Uterus (tissue), 3 donors: ENCODE measurements at regions not wholly inside any gene's neighbourhood (a gene's known extent, or its start where the extent isn't known, plus 50 kb on each side); places are given as distances from the start of the nearest gene placed in this dataset.
"Not testable (repeated sequence)": the region's sequence is repeated elsewhere in the genome, so short reads cannot be mapped to it uniquely, and the experiment has no call there.

ENCODE experiments used
- DNase-seq, 2 donors: peaks; one replicate each; pipeline ENCODE4 v3.0.0-alpha.2; 2019 to 2020
- H3K27ac ChIP-seq, 2 donors: fragments of 200-600 bp; sonication (generic); 1 replicate in 1 of 2; 2 replicates in 1 of 2; pipeline ENCODE4 v1.5.1; 2016 to 2018
- H3K27me3 ChIP-seq, 2 donors: fragments of 200-600 bp; sonication (generic); one replicate each; pipeline ENCODE4 v1.5.1; 2018 to 2019; ENCODE audit warnings: control low read depth in 1 of 2
- H3K36me3 ChIP-seq, 2 donors: fragments of 200-600 bp; sonication (generic); one replicate each; pipeline ENCODE4 v1.5.1; 2019; ENCODE audit warnings: control low read depth in 1 of 2
- H3K4me1 ChIP-seq, 2 donors: fragments of 200-600 bp; sonication (generic); one replicate each; pipeline ENCODE4 v1.5.1; 2018 to 2019; ENCODE audit warnings: control low read depth in 1 of 2
- H3K4me3 ChIP-seq, 2 donors: fragments of 200-600 bp; sonication (generic); 1 replicate in 1 of 2; 2 replicates in 1 of 2; pipeline ENCODE4 v1.5.1; 2018 to 2019; ENCODE audit warnings: mild to moderate bottlenecking in 1 of 2
- H3K9me3 ChIP-seq, 2 donors: fragments of 200-600 bp; sonication (generic); one replicate each; pipeline ENCODE4 v1.5.1; 2019; ENCODE audit warnings: control low read depth in 1 of 2
- CTCF ChIP-seq, 4 experiments: fragments of 200-600 bp in 2 of 4; fragments of 450-650 bp in 2 of 4; sonication (generic) in 2 of 4; IDR thresholded peaks; one replicate each; pipeline ENCODE4 v1.5.1; 2016 to 2019; ENCODE audit warnings: antibody characterized with exemption in 4 of 4, mild to moderate bottlenecking in 2 of 4, moderate library complexity in 1 of 4
- POLR2A ChIP-seq, 2 donors: fragments of 450-650 bp; IDR thresholded peaks; one replicate each; pipeline ENCODE4 v1.6.1; 2016; ENCODE audit warnings: antibody characterized with exemption in 2 of 2, mild to moderate bottlenecking in 1 of 2, moderate library complexity in 1 of 2
- intact Hi-C: fragments of 100-400 bp; cut with DNase I; formaldehyde crosslinking; loops from one replicate; pipeline ENCODE4 v1.15.1; 2023; ENCODE audit warnings: low total_unique reads
- donor health status: DM: yes; HTN: yes; CAD: no.

GRCh38 chr18:10170375-10170774 is 256.6 kb downstream of the VAPA start:
- TF ChIP-seq POLR2A (IDR thresholded peaks at IDR 0.05) (no peak), CTCF (IDR thresholded peaks at IDR 0.05) (no peak)
- no peaks in the 10 kb centered on the region for H3K4me1 ChIP-seq
- DNase-seq = no peak
- no peaks in the 10 kb centered on the region for H3K9me3 ChIP-seq
- no peaks in the 10 kb centered on the region for H3K27me3 ChIP-seq
- no peaks in the 10 kb centered on the region for H3K36me3 ChIP-seq
- no peak overlapping the region for H3K27ac ChIP-seq
- intact Hi-C loops = no loop called here
- H3K4me3 ChIP-seq = no peak overlapping the region

GRCh38 chr18:10175333-10175732 is 261.5 kb downstream of the VAPA start:
- H3K36me3 ChIP-seq, H3K27me3 ChIP-seq, H3K4me3 ChIP-seq, H3K9me3 ChIP-seq, DNase-seq, intact Hi-C loops, H3K4me1 ChIP-seq, H3K27ac ChIP-seq: not testable (repeated sequence)

GRCh38 chr18:10179326-10179725 is 265.5 kb downstream of the VAPA start:
- DNase-seq, H3K4me3 ChIP-seq, H3K9me3 ChIP-seq, H3K36me3 ChIP-seq, H3K4me1 ChIP-seq, H3K27ac ChIP-seq, H3K27me3 ChIP-seq, intact Hi-C loops: not testable (repeated sequence)

GRCh38 chr18:10182009-10182624 is 268.3 kb downstream of the VAPA start:
- H3K4me3 ChIP-seq = no peak overlapping the region
- DNase-seq = no peak
- H3K36me3 ChIP-seq = no peaks in the 10 kb centered on the region
- intact Hi-C loops = no loop called here
- peaks cover 0 to 4% of the 10 kb centered on the region in 2 donors for H3K27me3 ChIP-seq
- no peak for TF ChIP-seq CTCF (IDR thresholded peaks at IDR 0.05)
- no peak for TF ChIP-seq POLR2A (IDR thresholded peaks at IDR 0.05)
- no peaks in the 10 kb centered on the region for H3K9me3 ChIP-seq
- H3K4me1 ChIP-seq = no peaks in the 10 kb centered on the region
- no peak overlapping the region for H3K27ac ChIP-seq

GRCh38 chr18:10184776-10185175 is 269.7 kb upstream of the APCDD1 start:
- H3K27ac ChIP-seq = no peak overlapping the region
- intact Hi-C loops = no loop called here

More at GRCh38 chr18:10184776-10185175, 269.7 kb upstream of the APCDD1 start:
- Histone ChIP-seq H3K9me3 (no peaks in the 10 kb centered on the region), H3K36me3 (no peaks in the 10 kb centered on the region), H3K4me1 (no peaks in the 10 kb centered on the region), H3K27me3 (peaks cover 0 to 4% of the 10 kb centered on the region in 2 donors), H3K4me3 (no peak overlapping the region)
- TF ChIP-seq POLR2A (IDR thresholded peaks at IDR 0.05) (no peak), CTCF (IDR thresholded peaks at IDR 0.05) (no peak)
- DNase-seq = no peak
